Right lobe of liver (tissue), 4 donors: ENCODE measurements at regions not wholly inside any gene's neighbourhood (a gene's known extent, or its start where the extent isn't known, plus 50 kb on each side); places are given as distances from the start of the nearest gene placed in this dataset.
"Not testable (repeated sequence)": the region's sequence is repeated elsewhere in the genome, so short reads cannot be mapped to it uniquely, and the experiment has no call there.

Experiments used
- CTCF ChIP-seq, 4 donors: fragments of 200-600 bp in 3 of 4; fragments of 450-650 bp in 1 of 4; IDR thresholded peaks; one replicate each; pipeline versions ENCODE4 v1.5.1 to v1.8.0; 2016 to 2022; ENCODE audit warnings: antibody characterized with exemption in 4 of 4, mild to moderate bottlenecking in 2 of 4
- POLR2A ChIP-seq: fragments of 450-650 bp; IDR thresholded peaks from one replicate; pipeline ENCODE4 v1.6.1; 2017; ENCODE audit warnings: antibody characterized with exemption, mild to moderate bottlenecking
- donor health status: DM: no; HTN: no; CAD: no.
- donor health status: DM: no; HTN: no; CAD: no.
- donor health status: DM: no; HTN: yes; CAD: no.

DNA sequence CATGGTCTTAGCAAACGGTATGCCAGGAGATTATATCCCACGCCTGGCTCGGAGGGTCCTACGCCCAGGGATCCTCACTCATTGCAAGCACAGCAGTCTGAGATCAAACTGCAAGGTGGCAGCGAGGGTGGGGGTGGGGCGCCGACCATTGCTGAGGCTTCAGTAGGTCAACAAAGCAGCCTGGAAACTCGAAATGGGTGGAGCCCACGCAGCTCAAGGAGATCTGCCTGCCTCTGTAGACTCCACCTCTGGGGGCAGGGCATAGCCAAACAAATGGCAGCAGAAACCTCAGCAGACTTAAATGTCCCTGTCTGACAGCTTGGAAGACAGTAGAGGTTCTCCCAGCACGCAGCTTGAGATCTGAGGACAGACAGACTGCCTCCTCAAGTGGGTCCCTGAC, 172.7 kb upstream of the IRAK1BP1 start:
- not testable (repeated sequence) for TF ChIP-seq CTCF (IDR thresholded peaks at IDR 0.05); POLR2A
